HepG2 (cell line): ENCODE measurements at regions not wholly inside any gene's neighbourhood (a gene's known extent, or its start where the extent isn't known, plus 50 kb on each side); places are given as distances from the start of the nearest gene placed in this dataset.

Experiments
- ATAC-seq: fragments of 200-7000 bp; cut with Tn5 transposase; 3 replicates; pipeline ENCODE4 v1.9.1; 2020; ENCODE audit warnings: mild to moderate bottlenecking, moderate library complexity
- BruUV-seq: library from RNA; stranded (reverse); fragments of 400-500 nt; replicated peaks from 2 replicates; lab custom pipeline; 2021; lab: Mats Ljungman, UMichigan
- CTCF ChIA-PET: fragments of 300-600 bp; formaldehyde crosslinking; extraction: SDS; loops from one replicate; lab custom pipeline; 2021; ENCODE audit warnings: low total read pairs, inconsistent platforms, low intra/inter-chr PET ratio; lab: Yijun Ruan, JAX
- POLR2A ChIA-PET: fragments of 350-600 bp; sonication (Branson Sonifier 250); formaldehyde crosslinking; loops from one replicate; lab custom pipeline; 2020; ENCODE audit warnings: antibody characterized with exemption, inconsistent platforms; lab: Yijun Ruan, JAX
- DNase-seq: peaks from one replicate; pipeline ENCODE4 v3.0.0-alpha.2; 2015; ENCODE audit warnings: low spot score
- FAIRE-seq: peaks from 3 replicates; lab custom pipeline; 2011; peaks lifted over from hg19 to GRCh38; lab: Jason Lieb, UNC
- H2AFZ ChIP-seq: one replicate; pipeline ENCODE4 v1.6.1; 2011; ENCODE audit warnings: low read length, inconsistent platforms
- H3K27ac ChIP-seq: fragments of 300-600 bp; 3 replicates; pipeline ENCODE4 v1.8.0; 2011; ENCODE audit warnings: mixed run types, mild to moderate bottlenecking, mixed read lengths, low read length, inconsistent platforms; ENCODE audit not compliant: insufficient read depth; ENCODE audit errors: extremely low read length
- H3K27me3 ChIP-seq, 2 experiments: fragments of 200-600 bp in 1 of 2; 2 replicates in 1 of 2; 3 replicates in 1 of 2; pipeline versions ENCODE4 v1.6.0 to v1.8.0; 2011; ENCODE audit warnings: low read length in 2 of 2, mild to moderate bottlenecking in 2 of 2, moderate library complexity in 2 of 2, inconsistent platforms in 1 of 2; ENCODE audit not compliant: insufficient read depth in 2 of 2, control insufficient read depth in 1 of 2
- H3K36me3 ChIP-seq, 2 experiments: fragments of 200-600 bp in 1 of 2; replicated peaks in 1 of 2; 2 replicates in 1 of 2; 3 replicates in 1 of 2; pipeline versions ENCODE4 v1.5.1 to v1.8.0; 2011; ENCODE audit warnings: low read length in 2 of 2, inconsistent platforms in 1 of 2; ENCODE audit not compliant: insufficient read depth in 2 of 2, control insufficient read depth in 1 of 2
- H3K4me1 ChIP-seq: 2 replicates; pipeline ENCODE4 v1.5.1; 2012; ENCODE audit warnings: low read length, inconsistent platforms; ENCODE audit not compliant: insufficient read depth
- H3K4me2 ChIP-seq: 2 replicates; pipeline ENCODE4 v1.6.0; 2011; ENCODE audit warnings: low read depth, low read length, inconsistent platforms
- H3K4me3 ChIP-seq, 3 experiments: fragments of 200-600 bp in 1 of 3; sonication (generic), shearing (Covaris generic) in 1 of 3; replicated peaks in 1 of 3; 2 replicates each; pipeline ENCODE4 v1.5.1; 2011 to 2016; ENCODE audit warnings: low read length in 3 of 3, inconsistent platforms in 2 of 3, low read depth in 2 of 3, mild to moderate bottlenecking in 2 of 3, control low read depth in 1 of 3, mixed read lengths in 1 of 3; ENCODE audit not compliant: insufficient read depth in 1 of 3
- H3K79me2 ChIP-seq: one replicate; pipeline ENCODE4 v1.6.1; 2011; ENCODE audit warnings: low read length, inconsistent platforms; ENCODE audit not compliant: insufficient read depth
- H3K9ac ChIP-seq: 2 replicates; pipeline ENCODE4 v1.6.0; 2011; ENCODE audit warnings: mild to moderate bottlenecking, low read depth, low read length, inconsistent platforms; ENCODE audit not compliant: insufficient read depth
- H3K9me3 ChIP-seq: 2 replicates; pipeline ENCODE4 v1.5.1; 2012; ENCODE audit warnings: mild to moderate bottlenecking, low read length
- H4K20me1 ChIP-seq: 2 replicates; pipeline ENCODE4 v1.6.0; 2011; ENCODE audit warnings: inconsistent platforms, mild to moderate bottlenecking, low read length, moderate library complexity; ENCODE audit not compliant: insufficient read depth
- ATAD3A ChIP-seq: sonication (generic); formaldehyde crosslinking; IDR thresholded peaks from 2 replicates; pipeline ENCODE4 v1.4.0; 2020; ENCODE audit warnings: missing genetic modification reagents
- DNMT1 ChIP-seq: sonication (generic); formaldehyde crosslinking; IDR thresholded peaks from 2 replicates; pipeline ENCODE4 v1.5.1; 2020; ENCODE audit warnings: mild to moderate bottlenecking, missing genetic modification reagents
- FOXJ3 ChIP-seq: sonication (generic); formaldehyde crosslinking; IDR thresholded peaks from 2 replicates; pipeline ENCODE4 v1.4.0; 2020; ENCODE audit warnings: missing genetic modification reagents, mild to moderate bottlenecking, borderline replicate concordance
- HOXA9 ChIP-seq: sonication (generic); formaldehyde crosslinking; IDR thresholded peaks from 2 replicates; pipeline ENCODE4 v1.8.1; 2022; ENCODE audit warnings: missing genetic modification reagents, mild to moderate bottlenecking, moderate library complexity, borderline replicate concordance
- KDM3A ChIP-seq: IDR thresholded peaks from 2 replicates; pipeline ENCODE4 v1.6.1; 2018; ENCODE audit warnings: low read depth, missing compliant biosample characterization
- KDM5A ChIP-seq: fragments of 200-600 bp; sonication (generic); IDR thresholded peaks from 2 replicates; pipeline ENCODE4 v1.7.0; 2018; ENCODE audit warnings: antibody characterized with exemption, mild to moderate bottlenecking, low read length, borderline replicate concordance
- PITX1 ChIP-seq: sonication (generic); formaldehyde crosslinking; IDR thresholded peaks from 2 replicates; pipeline ENCODE4 v1.5.1; 2020; ENCODE audit warnings: mild to moderate bottlenecking, missing genetic modification reagents
- PTBP1 ChIP-seq: fragments of 200-400 bp; formaldehyde crosslinking; IDR thresholded peaks from 2 replicates; pipeline ENCODE4 v1.6.1; 2018; ENCODE audit warnings: low read length, low read depth; ENCODE audit not compliant: poor library complexity, severe bottlenecking
- RXRA ChIP-seq: sonication (generic); formaldehyde crosslinking; IDR thresholded peaks from 2 replicates; pipeline ENCODE4 v1.5.1; 2020; ENCODE audit warnings: missing genetic modification reagents
- SNAPC5 ChIP-seq: sonication (generic); formaldehyde crosslinking; IDR thresholded peaks from 2 replicates; pipeline ENCODE4 v1.8.1; 2023; ENCODE audit warnings: mild to moderate bottlenecking, missing genetic modification reagents, borderline replicate concordance
- ZNF136 ChIP-seq: sonication (generic); formaldehyde crosslinking; IDR thresholded peaks from 2 replicates; pipeline ENCODE4 v1.8.1; 2022; ENCODE audit warnings: low read depth, mild to moderate bottlenecking, moderate library complexity, missing genetic modification reagents
- ZNF557 ChIP-seq: sonication (generic); formaldehyde crosslinking; IDR thresholded peaks from 2 replicates; pipeline ENCODE4 v1.4.0; 2020; ENCODE audit warnings: missing genetic modification reagents
- ZNF772 ChIP-seq: sonication (generic); formaldehyde crosslinking; IDR thresholded peaks from 2 replicates; pipeline ENCODE4 v1.5.0; 2020; ENCODE audit warnings: mild to moderate bottlenecking, missing genetic modification reagents
- ZNF788 ChIP-seq: sonication (generic); formaldehyde crosslinking; IDR thresholded peaks from 2 replicates; pipeline ENCODE4 v1.5.0; 2020; ENCODE audit warnings: mild to moderate bottlenecking, missing genetic modification reagents, borderline replicate concordance
- WGBS: methylation state at CpG from one replicate; pipeline ENCODE4 v1.1.6; 2017; ENCODE audit warnings: low lambda C conversion rate; 5-methylcytosine and 5-hydroxymethylcytosine counted together
- in situ Hi-C: cut with HindIII; loops from 2 replicates; pipeline ENCODE4 v1.10.0; 2017; ENCODE audit warnings: low pct_unique_long_range_greater_than_20kb; ENCODE audit not compliant: extremely low pct_ligation_motif_present
- intact Hi-C: fragments of 100-400 bp; cut with micrococcal nuclease; formaldehyde crosslinking; loops from one replicate; pipeline ENCODE4 v1.10.0; 2022; ENCODE audit not compliant: unreplicated experiment
- TF ChIP-seq, protein P1 (sequence below): sonication (generic); formaldehyde crosslinking; IDR thresholded peaks from 2 replicates; pipeline ENCODE4 v1.4.0; 2020; ENCODE audit warnings: missing genetic modification reagents, borderline replicate concordance
- TF ChIP-seq, protein P2 (sequence below): sonication (generic); formaldehyde crosslinking; IDR thresholded peaks from 2 replicates; pipeline ENCODE4 v1.8.0; 2022; ENCODE audit warnings: mild to moderate bottlenecking, missing genetic modification reagents; ENCODE audit not compliant: insufficient replicate concordance

DNA sequence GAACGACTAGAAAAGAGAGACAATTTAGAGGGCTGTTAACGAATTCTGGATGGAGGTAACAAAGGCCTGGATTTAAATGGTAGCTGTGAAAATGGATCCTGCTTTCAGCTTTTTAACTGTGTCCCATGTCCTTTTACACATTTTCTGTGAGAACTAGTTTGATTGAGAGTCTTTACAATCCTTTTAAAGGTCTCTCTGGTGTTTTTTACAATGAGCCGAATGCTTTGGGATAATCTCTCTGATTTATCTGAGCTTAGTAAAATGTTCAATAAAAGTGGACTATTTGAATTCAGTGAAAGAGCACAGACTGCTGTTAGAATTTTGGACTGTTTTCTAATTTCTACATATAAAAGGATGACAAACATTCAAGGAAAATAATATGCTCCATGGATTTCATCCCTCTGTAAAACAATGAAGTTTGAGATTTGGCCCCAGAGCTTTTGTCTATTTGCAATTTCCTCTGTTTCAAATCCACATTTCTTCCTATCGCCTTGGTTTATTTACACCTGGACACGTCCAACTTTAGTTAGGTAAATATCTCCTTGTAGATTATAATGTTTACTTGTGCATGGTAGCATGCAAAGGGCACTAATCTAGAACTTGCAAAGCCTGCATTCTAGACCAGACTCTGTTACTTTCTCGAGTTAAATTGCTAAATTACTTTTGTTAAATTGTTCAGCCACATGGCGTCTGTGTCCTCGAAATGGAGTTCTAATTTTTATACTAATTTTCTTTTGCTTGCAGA is 871.0 kb upstream of the CITED2 start:
- no peak overlapping the region for H3K9ac ChIP-seq
- H2AFZ ChIP-seq: no peak overlapping the region
- no peak for FAIRE-seq
- CTCF ChIA-PET: no interaction called here
- H3K9me3 ChIP-seq: peaks cover 36% of the 10 kb centered on the region
- H3K4me1 ChIP-seq: no peaks in the 10 kb centered on the region
- intact Hi-C loops: no loop called here
- no TSS peak for BruUV-seq
- H3K4me3 ChIP-seq: no peak overlapping the region
- no peaks in the 10 kb centered on the region for H3K79me2 ChIP-seq
- H3K4me2 ChIP-seq: no peak overlapping the region
- H3K36me3 ChIP-seq: no peaks in the 10 kb centered on the region
- DNase-seq: no peak
- POLR2A ChIA-PET: no interaction called here
- H4K20me1 ChIP-seq: no peaks in the 10 kb centered on the region
- ATAC-seq: no peak
- no peak overlapping the region for H3K27ac ChIP-seq
- in situ Hi-C loops: no loop called here
- no peaks in the 10 kb centered on the region for H3K27me3 ChIP-seq
- 39% methylated on average over 8 of the region's 8 CpGs for WGBS
- TF ChIP-seq PITX1 (CRISPR knock-in tag) (no peak), HOXA9 (no peak), RXRA (no peak), KDM5A (no peak), SNAPC5 (CRISPR knock-in tag) (no peak), ZNF788 (CRISPR knock-in tag) (no peak), PTBP1 (no peak), KDM3A (no peak), ZNF772 (CRISPR knock-in tag) (no peak), FOXJ3 (CRISPR knock-in tag) (no peak), DNMT1 (CRISPR knock-in tag) (no peak), ZNF557 (CRISPR knock-in tag) (no peak), ZNF136 (no peak), ATAD3A (CRISPR knock-in tag) (no peak)
- TF ChIP-seq, protein P1, sequence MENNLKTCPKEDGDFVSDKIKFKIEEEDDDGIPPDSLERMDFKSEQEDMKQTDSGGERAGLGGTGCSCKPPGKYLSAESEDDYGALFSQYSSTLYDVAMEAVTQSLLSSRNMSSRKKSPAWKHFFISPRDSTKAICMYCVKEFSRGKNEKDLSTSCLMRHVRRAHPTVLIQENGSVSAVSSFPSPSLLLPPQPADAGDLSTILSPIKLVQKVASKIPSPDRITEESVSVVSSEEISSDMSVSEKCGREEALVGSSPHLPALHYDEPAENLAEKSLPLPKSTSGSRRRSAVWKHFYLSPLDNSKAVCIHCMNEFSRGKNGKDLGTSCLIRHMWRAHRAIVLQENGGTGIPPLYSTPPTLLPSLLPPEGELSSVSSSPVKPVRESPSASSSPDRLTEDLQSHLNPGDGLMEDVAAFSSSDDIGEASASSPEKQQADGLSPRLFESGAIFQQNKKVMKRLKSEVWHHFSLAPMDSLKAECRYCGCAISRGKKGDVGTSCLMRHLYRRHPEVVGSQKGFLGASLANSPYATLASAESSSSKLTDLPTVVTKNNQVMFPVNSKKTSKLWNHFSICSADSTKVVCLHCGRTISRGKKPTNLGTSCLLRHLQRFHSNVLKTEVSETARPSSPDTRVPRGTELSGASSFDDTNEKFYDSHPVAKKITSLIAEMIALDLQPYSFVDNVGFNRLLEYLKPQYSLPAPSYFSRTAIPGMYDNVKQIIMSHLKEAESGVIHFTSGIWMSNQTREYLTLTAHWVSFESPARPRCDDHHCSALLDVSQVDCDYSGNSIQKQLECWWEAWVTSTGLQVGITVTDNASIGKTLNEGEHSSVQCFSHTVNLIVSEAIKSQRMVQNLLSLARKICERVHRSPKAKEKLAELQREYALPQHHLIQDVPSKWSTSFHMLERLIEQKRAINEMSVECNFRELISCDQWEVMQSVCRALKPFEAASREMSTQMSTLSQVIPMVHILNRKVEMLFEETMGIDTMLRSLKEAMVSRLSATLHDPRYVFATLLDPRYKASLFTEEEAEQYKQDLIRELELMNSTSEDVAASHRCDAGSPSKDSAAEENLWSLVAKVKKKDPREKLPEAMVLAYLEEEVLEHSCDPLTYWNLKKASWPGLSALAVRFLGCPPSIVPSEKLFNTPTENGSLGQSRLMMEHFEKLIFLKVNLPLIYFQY: no peak
- TF ChIP-seq, protein P2, sequence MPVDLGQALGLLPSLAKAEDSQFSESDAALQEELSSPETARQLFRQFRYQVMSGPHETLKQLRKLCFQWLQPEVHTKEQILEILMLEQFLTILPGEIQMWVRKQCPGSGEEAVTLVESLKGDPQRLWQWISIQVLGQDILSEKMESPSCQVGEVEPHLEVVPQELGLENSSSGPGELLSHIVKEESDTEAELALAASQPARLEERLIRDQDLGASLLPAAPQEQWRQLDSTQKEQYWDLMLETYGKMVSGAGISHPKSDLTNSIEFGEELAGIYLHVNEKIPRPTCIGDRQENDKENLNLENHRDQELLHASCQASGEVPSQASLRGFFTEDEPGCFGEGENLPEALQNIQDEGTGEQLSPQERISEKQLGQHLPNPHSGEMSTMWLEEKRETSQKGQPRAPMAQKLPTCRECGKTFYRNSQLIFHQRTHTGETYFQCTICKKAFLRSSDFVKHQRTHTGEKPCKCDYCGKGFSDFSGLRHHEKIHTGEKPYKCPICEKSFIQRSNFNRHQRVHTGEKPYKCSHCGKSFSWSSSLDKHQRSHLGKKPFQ (CRISPR knock-in tag): no peak
